CD4-positive, alpha-beta T cell treated with Interleukin-15 for 4 hours (primary cell): ENCODE measurements at regions not wholly inside any gene's neighbourhood (a gene's known extent, or its start where the extent isn't known, plus 50 kb on each side); places are given as distances from the start of the nearest gene placed in this dataset.

Experiments
- DNase-seq: peaks from one replicate; pipeline ENCODE4 v3.0.0-alpha.2; 2020; ENCODE audit warnings: low spot score

- DNase-seq = no peak
Observed at GRCh38 chr12:41762691-41763090, 382.0 kb downstream of the GXYLT1 start.

- no peak for DNase-seq
Observed at GRCh38 chr12:41745593-41745992, 399.1 kb downstream of the GXYLT1 start.

GRCh38 chr12:41743835-41744234 lies 400.8 kb downstream of the GXYLT1 start:
- DNase-seq = no peak

GRCh38 chr12:41739066-41739465 lies 405.6 kb downstream of the GXYLT1 start:
- DNase-seq = no peak

GRCh38 chr12:41737423-41737822 lies 407.3 kb downstream of the GXYLT1 start:
- DNase-seq = no peak

GRCh38 chr12:41736436-41736835 lies 408.2 kb downstream of the GXYLT1 start:
- DNase-seq = no peak

- no peak for DNase-seq
Observed at GRCh38 chr12:41731691-41732090, 413.0 kb downstream of the GXYLT1 start.

GRCh38 chr12:41731061-41731460 lies 413.6 kb downstream of the GXYLT1 start:
- no peak for DNase-seq

- no peak for DNase-seq
Observed at GRCh38 chr12:41724216-41724615, 420.5 kb downstream of the GXYLT1 start.

- DNase-seq = no peak
Observed at GRCh38 chr12:41719214-41719613, 425.5 kb downstream of the GXYLT1 start.

- DNase-seq = no peak
Observed at GRCh38 chr12:41715256-41715655, 429.4 kb downstream of the GXYLT1 start.

- DNase-seq = no peak
Observed at GRCh38 chr12:41709463-41710285, 435.0 kb downstream of the GXYLT1 start.

- DNase-seq = no peak
Observed at GRCh38 chr12:41709012-41709411, 435.7 kb downstream of the GXYLT1 start.

GRCh38 chr12:41706376-41706775 lies 438.3 kb downstream of the GXYLT1 start:
- no peak for DNase-seq

- DNase-seq = no peak
Observed at GRCh38 chr12:41701943-41702601, 442.6 kb downstream of the GXYLT1 start.

- DNase-seq = no peak
Observed at GRCh38 chr12:41700940-41701339, 443.7 kb downstream of the GXYLT1 start.

- DNase-seq = no peak
Observed at GRCh38 chr12:41699658-41700057, 445.0 kb downstream of the GXYLT1 start.

GRCh38 chr12:41697161-41697560 lies 447.5 kb downstream of the GXYLT1 start:
- DNase-seq = no peak

GRCh38 chr12:41684997-41685396 lies 459.7 kb downstream of the GXYLT1 start:
- DNase-seq = no peak

- no peak for DNase-seq
Observed at GRCh38 chr12:41683513-41684240, 461.0 kb downstream of the GXYLT1 start.

GRCh38 chr12:41683023-41683422 lies 461.7 kb downstream of the GXYLT1 start:
- DNase-seq = no peak

GRCh38 chr12:41681898-41682297 lies 462.8 kb downstream of the GXYLT1 start:
- no peak for DNase-seq

- no peak for DNase-seq
Observed at GRCh38 chr12:41680155-41680554, 464.5 kb downstream of the GXYLT1 start.
